Smooth muscle cell (in vitro differentiated cells): ENCODE measurements at regions not wholly inside any gene's neighbourhood (a gene's known extent, or its start where the extent isn't known, plus 50 kb on each side); places are given as distances from the start of the nearest gene placed in this dataset.

Experiments used
- DNase-seq: peaks from one replicate; lab custom pipeline; 2025; ENCODE audit not compliant: unreplicated experiment; lab: John Stamatoyannopoulos, UW
- H2AFZ ChIP-seq: fragments of 200-600 bp; sonication (generic); 2 replicates; pipeline ENCODE4 v1.6.0; 2016; ENCODE audit warnings: antibody characterized with exemption, low read depth, mild to moderate bottlenecking
- H3F3A ChIP-seq: fragments of 200-600 bp; sonication (generic); 2 replicates; pipeline ENCODE4 v1.6.0; 2017; ENCODE audit warnings: antibody characterized with exemption, low read depth
- H3K27ac ChIP-seq: fragments of 200-600 bp; sonication (generic); 2 replicates; pipeline ENCODE4 v1.5.1; 2016; ENCODE audit warnings: low read depth, mild to moderate bottlenecking
- H3K27me3 ChIP-seq: fragments of 200-600 bp; sonication (generic); 2 replicates; pipeline ENCODE4 v1.6.1; 2016; ENCODE audit warnings: low read depth, mild to moderate bottlenecking
- H3K36me3 ChIP-seq: fragments of 200-600 bp; sonication (generic); 2 replicates; pipeline ENCODE4 v1.5.1; 2016; ENCODE audit warnings: low read depth
- H3K4me1 ChIP-seq: fragments of 200-600 bp; sonication (generic); 2 replicates; pipeline ENCODE4 v1.5.1; 2016; ENCODE audit warnings: low read depth
- H3K4me2 ChIP-seq: fragments of 200-600 bp; sonication (generic); 2 replicates; pipeline ENCODE4 v1.6.0; 2016; ENCODE audit warnings: mild to moderate bottlenecking
- H3K4me3 ChIP-seq: fragments of 200-600 bp; sonication (generic); 2 replicates; pipeline ENCODE4 v1.5.1; 2016; ENCODE audit warnings: mild to moderate bottlenecking
- H3K79me2 ChIP-seq: fragments of 200-600 bp; sonication (generic); 2 replicates; pipeline ENCODE4 v1.6.0; 2016; ENCODE audit warnings: low read depth, mild to moderate bottlenecking
- H3K9ac ChIP-seq: fragments of 200-600 bp; sonication (generic); 2 replicates; pipeline ENCODE4 v1.6.0; 2016; ENCODE audit warnings: low read depth
- H3K9me3 ChIP-seq: fragments of 200-600 bp; sonication (generic); replicated peaks from 2 replicates; pipeline ENCODE4 v1.5.1; 2016; ENCODE audit warnings: low read depth
- H4K20me1 ChIP-seq: fragments of 200-600 bp; sonication (generic); 2 replicates; pipeline ENCODE4 v1.6.0; 2016; ENCODE audit warnings: low read depth
- WGBS: methylation state at CpG from one replicate; pipeline ENCODE4 v1.1.7; 2016; ENCODE audit warnings: low lambda C conversion rate; 5-methylcytosine and 5-hydroxymethylcytosine counted together
- TF ChIP-seq, protein P1 (sequence below): fragments of 200-600 bp; sonication (generic); IDR thresholded peaks from 2 replicates; pipeline ENCODE4 v1.5.1; 2017; ENCODE audit warnings: borderline replicate concordance, mild to moderate bottlenecking, antibody characterized with exemption; ENCODE audit not compliant: insufficient read depth, poor library complexity, severe bottlenecking

DNA sequence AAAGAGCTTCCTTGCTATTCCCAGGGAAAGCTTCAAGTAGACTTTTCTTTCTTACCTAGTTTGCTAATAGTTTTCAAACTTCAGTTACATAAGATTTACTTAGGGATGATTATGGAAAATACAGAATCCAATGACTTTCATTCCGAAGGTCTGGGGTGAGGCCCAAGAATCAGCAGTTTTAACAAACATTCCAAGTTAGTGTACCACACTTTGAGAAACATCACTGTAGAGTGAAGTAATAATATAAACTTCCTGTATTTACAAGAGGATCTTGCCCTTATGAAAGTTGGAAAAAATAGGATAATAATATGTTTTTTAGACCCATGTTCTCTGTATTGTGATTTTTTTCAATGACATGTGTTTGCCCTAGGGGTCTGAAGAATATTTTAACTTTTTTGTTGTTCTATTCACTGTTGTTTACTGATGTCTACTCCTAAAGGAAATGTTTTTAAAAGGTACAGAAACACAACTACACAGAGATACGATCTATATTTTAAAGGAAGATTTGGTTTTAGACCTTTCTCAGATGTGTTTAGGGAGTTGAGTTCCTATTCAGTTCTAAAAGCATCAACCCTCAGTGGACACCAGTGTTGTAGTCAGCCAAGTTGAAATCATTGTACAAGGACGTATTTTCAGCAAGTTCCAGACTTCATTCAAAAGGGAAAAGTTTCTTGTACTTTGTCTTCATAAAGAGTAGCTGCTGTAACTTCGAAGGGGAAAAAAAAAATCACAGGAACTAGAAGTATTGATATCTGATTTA, 295.8 kb upstream of the SLC7A11 start:
- TF ChIP-seq, protein P1, sequence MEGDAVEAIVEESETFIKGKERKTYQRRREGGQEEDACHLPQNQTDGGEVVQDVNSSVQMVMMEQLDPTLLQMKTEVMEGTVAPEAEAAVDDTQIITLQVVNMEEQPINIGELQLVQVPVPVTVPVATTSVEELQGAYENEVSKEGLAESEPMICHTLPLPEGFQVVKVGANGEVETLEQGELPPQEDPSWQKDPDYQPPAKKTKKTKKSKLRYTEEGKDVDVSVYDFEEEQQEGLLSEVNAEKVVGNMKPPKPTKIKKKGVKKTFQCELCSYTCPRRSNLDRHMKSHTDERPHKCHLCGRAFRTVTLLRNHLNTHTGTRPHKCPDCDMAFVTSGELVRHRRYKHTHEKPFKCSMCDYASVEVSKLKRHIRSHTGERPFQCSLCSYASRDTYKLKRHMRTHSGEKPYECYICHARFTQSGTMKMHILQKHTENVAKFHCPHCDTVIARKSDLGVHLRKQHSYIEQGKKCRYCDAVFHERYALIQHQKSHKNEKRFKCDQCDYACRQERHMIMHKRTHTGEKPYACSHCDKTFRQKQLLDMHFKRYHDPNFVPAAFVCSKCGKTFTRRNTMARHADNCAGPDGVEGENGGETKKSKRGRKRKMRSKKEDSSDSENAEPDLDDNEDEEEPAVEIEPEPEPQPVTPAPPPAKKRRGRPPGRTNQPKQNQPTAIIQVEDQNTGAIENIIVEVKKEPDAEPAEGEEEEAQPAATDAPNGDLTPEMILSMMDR = no peak
- H3F3A ChIP-seq = no peaks in the 10 kb centered on the region
- peak overlapping the region; percentile 41 for H2AFZ ChIP-seq
- 83% methylated on average over 4 of the region's 4 CpGs for WGBS
- H3K79me2 ChIP-seq = no peaks in the 10 kb centered on the region
- peaks cover 3% of the 10 kb centered on the region for H3K4me1 ChIP-seq
- no peaks in the 10 kb centered on the region for H3K27me3 ChIP-seq
- H3K9ac ChIP-seq = no peak overlapping the region
- H3K27ac ChIP-seq = no peak overlapping the region
- no peak overlapping the region for H3K4me2 ChIP-seq
- no peak overlapping the region for H3K4me3 ChIP-seq
- peaks cover 2% of the 10 kb centered on the region for H3K36me3 ChIP-seq
- no peaks in the 10 kb centered on the region for H4K20me1 ChIP-seq
- peaks cover 6% of the 10 kb centered on the region for H3K9me3 ChIP-seq
- no peak for DNase-seq

DNA sequence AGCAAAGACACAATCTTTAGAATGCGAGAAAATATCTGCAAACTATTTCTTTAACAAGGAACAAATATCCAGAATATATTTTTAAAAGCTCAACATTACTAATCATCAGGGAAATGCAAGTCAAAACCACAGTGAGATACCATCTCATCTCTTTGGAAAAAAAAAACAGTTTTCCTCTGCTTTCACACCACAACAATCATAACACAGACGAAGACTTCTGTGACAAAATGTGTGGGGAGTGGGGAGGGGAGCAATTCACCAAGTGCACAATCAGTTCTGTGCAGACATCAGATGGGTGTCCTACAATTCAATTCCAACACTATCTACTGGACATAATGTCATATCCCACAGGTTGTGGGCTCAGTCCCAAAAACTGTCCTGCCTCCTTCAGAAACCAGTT, 293.2 kb upstream of the SLC7A11 start:
- TF ChIP-seq, protein P1 = no peak
- Histone ChIP-seq H3K4me1 (peaks cover 3% of the 10 kb centered on the region), H3K79me2 (no peaks in the 10 kb centered on the region), H3K27me3 (no peaks in the 10 kb centered on the region), H3K4me3 (no peak overlapping the region), H3K9ac (no peak overlapping the region), H4K20me1 (no peaks in the 10 kb centered on the region), H3F3A (no peaks in the 10 kb centered on the region), H3K27ac (peak overlapping the region; percentile 3), H3K36me3 (peaks cover 16% of the 10 kb centered on the region), H3K9me3 (peaks cover 24% of the 10 kb centered on the region), H3K4me2 (peak overlapping the region; percentile 34), H2AFZ (no peak overlapping the region)
- WGBS = 20% methylated on average over 2 of the region's 2 CpGs
- DNase-seq = no peak

DNA sequence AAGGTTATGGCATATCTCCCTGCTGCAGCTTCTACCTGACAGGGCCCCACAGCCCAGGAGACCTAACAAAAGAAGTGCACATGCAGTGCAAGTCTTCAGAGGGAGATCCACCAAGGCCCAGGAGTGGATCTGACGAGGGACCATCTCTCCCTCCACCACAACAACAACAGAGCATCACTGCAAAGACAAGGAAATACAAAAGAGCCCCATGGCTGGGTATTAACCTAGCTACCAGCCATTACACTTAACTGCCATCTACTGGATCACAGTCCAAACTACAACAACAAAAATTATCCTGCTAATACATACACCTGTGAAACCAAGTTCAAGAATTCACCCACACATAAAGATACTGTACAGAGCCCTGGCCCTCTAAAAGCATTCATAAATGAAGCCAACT, 280.2 kb upstream of the SLC7A11 start:
- Histone ChIP-seq H3K4me1 (no peaks in the 10 kb centered on the region), H3K4me3 (no peak overlapping the region), H3K27me3 (no peaks in the 10 kb centered on the region), H3K9ac (no peak overlapping the region), H3K4me2 (no peak overlapping the region), H4K20me1 (no peaks in the 10 kb centered on the region), H2AFZ (no peak overlapping the region), H3K79me2 (no peaks in the 10 kb centered on the region), H3K36me3 (no peaks in the 10 kb centered on the region), H3F3A (no peaks in the 10 kb centered on the region), H3K27ac (no peak overlapping the region), H3K9me3 (no peaks in the 10 kb centered on the region)
- WGBS = 47% methylated on average over 1 of the region's 1 CpG
- no peak for DNase-seq
- TF ChIP-seq, protein P1 = peak; percentile 25

DNA sequence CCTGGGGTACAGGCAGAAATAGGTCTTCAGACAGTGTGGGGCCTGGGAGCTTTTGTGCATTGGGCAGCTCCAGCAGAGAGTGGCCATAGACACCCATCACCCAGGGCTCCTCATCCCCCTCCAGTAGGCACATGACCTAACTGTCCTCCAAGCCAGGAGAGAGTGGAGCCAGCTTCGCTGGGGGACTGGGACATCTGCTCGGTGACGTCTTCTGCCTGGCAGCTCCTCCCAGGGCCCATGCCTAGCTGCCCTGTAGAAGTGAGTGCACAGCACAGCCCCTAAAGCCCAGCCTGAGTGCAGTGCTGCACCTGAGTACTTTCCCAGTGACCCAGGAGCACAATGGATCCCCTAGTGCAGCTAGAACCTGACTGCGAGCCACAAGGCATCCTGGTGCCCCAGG, 279.7 kb upstream of the SLC7A11 start:
- no peaks in the 10 kb centered on the region for H3K27me3 ChIP-seq
- no peak for DNase-seq
- H2AFZ ChIP-seq = no peak overlapping the region
- WGBS = 98% methylated on average over 4 of the region's 4 CpGs
- H3F3A ChIP-seq = no peaks in the 10 kb centered on the region
- no peaks in the 10 kb centered on the region for H3K79me2 ChIP-seq
- no peak overlapping the region for H3K4me3 ChIP-seq
- TF ChIP-seq, protein P1 = no peak
- H3K9me3 ChIP-seq = no peaks in the 10 kb centered on the region
- no peak overlapping the region for H3K9ac ChIP-seq
- no peaks in the 10 kb centered on the region for H3K36me3 ChIP-seq
- no peaks in the 10 kb centered on the region for H4K20me1 ChIP-seq
- H3K4me1 ChIP-seq = no peaks in the 10 kb centered on the region
- no peak overlapping the region for H3K4me2 ChIP-seq
- H3K27ac ChIP-seq = no peak overlapping the region
